IMR-90 (cell line): ENCODE measurements at regions not wholly inside any gene's neighbourhood (a gene's known extent, or its start where the extent isn't known, plus 50 kb on each side); places are given as distances from the start of the nearest gene placed in this dataset.

ENCODE experiments used
- ATAC-seq: fragments of 200-7000 bp; cut with Tn5 transposase; 2 replicates; pipeline ENCODE4 v1.9.1; 2020; ENCODE audit warnings: low read depth, mild to moderate bottlenecking, moderate library complexity
- BruUV-seq: library from RNA; stranded (reverse); fragments of 400-500 nt; replicated peaks from 2 replicates; lab custom pipeline; 2021; lab: Mats Ljungman, UMichigan
- CTCF ChIA-PET: fragments of 300-600 bp; formaldehyde crosslinking; extraction: SDS; loops from one replicate; lab custom pipeline; 2021; ENCODE audit warnings: antibody characterized with exemption; lab: Yijun Ruan, JAX
- POLR2A ChIA-PET: fragments of 300-600 bp; sonication (Branson Sonifier 250); formaldehyde crosslinking; loops from one replicate; lab custom pipeline; 2022; ENCODE audit warnings: antibody characterized with exemption; ENCODE audit not compliant: unreplicated experiment; lab: Charles Lee
- DNase-seq: peaks from one replicate; pipeline ENCODE4 v3.0.0; 2013
- H2AFZ ChIP-seq: replicated peaks from 2 replicates; pipeline ENCODE3; 2013; ENCODE audit warnings: low read length, mild to moderate bottlenecking; ENCODE audit not compliant: poor library complexity
- H2AK5ac ChIP-seq: 2 replicates; pipeline ENCODE4 v1.6.1; 2013; ENCODE audit warnings: low read depth, low read length, inconsistent platforms
- H2AK9ac ChIP-seq: replicated peaks from 2 replicates; pipeline ENCODE3; 2013; ENCODE audit warnings: mild to moderate bottlenecking, low read depth, low read length, moderate library complexity; ENCODE audit not compliant: poor library complexity
- H2BK120ac ChIP-seq: 2 replicates; pipeline ENCODE4 v1.6.1; 2013; ENCODE audit warnings: low read depth, low read length, inconsistent platforms
- H2BK15ac ChIP-seq: 3 replicates; pipeline ENCODE4 v1.6.1; 2013; ENCODE audit warnings: low read depth, low read length, inconsistent platforms
- H2BK20ac ChIP-seq: 2 replicates; pipeline ENCODE4 v1.6.1; 2013; ENCODE audit warnings: low read depth, mild to moderate bottlenecking, inconsistent platforms, low read length, moderate library complexity
- H2BK5ac ChIP-seq: 2 replicates; pipeline ENCODE4 v1.6.1; 2013; ENCODE audit warnings: mild to moderate bottlenecking, low read depth, low read length, inconsistent platforms; ENCODE audit not compliant: poor library complexity, severe bottlenecking
- H3K14ac ChIP-seq: replicated peaks from 2 replicates; pipeline ENCODE4 v1.6.1; 2013; ENCODE audit warnings: low read depth, low read length, inconsistent platforms
- H3K18ac ChIP-seq: 2 replicates; pipeline ENCODE4 v1.6.1; 2013; ENCODE audit warnings: low read depth, low read length, control low read depth
- H3K23ac ChIP-seq: 2 replicates; pipeline ENCODE4 v1.6.1; 2013; ENCODE audit warnings: low read depth, low read length, inconsistent platforms
- H3K27ac ChIP-seq: 2 replicates; pipeline ENCODE4 v1.5.1; 2013; ENCODE audit warnings: mild to moderate bottlenecking, control low read depth, low read length; ENCODE audit not compliant: insufficient read depth
- H3K27me3 ChIP-seq: 2 replicates; pipeline ENCODE4 v1.6.1; 2013; ENCODE audit warnings: low read length; ENCODE audit not compliant: control insufficient read depth, insufficient read depth
- H3K36me3 ChIP-seq: 2 replicates; pipeline ENCODE4 v1.6.1; 2013; ENCODE audit warnings: low read length, mixed read lengths; ENCODE audit not compliant: control insufficient read depth, insufficient read depth
- H3K4ac ChIP-seq: 2 replicates; pipeline ENCODE4 v1.6.1; 2013; ENCODE audit warnings: low read depth, low read length, inconsistent platforms
- H3K4me1 ChIP-seq: 2 replicates; pipeline ENCODE4 v1.6.1; 2013; ENCODE audit warnings: low read length, mixed read lengths; ENCODE audit not compliant: control insufficient read depth, insufficient read depth
- H3K4me2 ChIP-seq: 2 replicates; pipeline ENCODE4 v1.6.1; 2013; ENCODE audit warnings: low read depth, mild to moderate bottlenecking, control low read depth, low read length, moderate library complexity
- H3K4me3 ChIP-seq: 2 replicates; pipeline ENCODE4 v1.5.1; 2013; ENCODE audit warnings: low read depth, mild to moderate bottlenecking, control low read depth, low read length, moderate library complexity; ENCODE audit not compliant: insufficient read depth
- H3K56ac ChIP-seq: 2 replicates; pipeline ENCODE4 v1.6.1; 2013; ENCODE audit warnings: low read length, inconsistent platforms; ENCODE audit not compliant: insufficient read depth; ENCODE audit errors: extremely low read depth
- H3K79me1 ChIP-seq, 2 experiments: 2 replicates each; pipeline ENCODE4 v1.6.1; 2013; ENCODE audit warnings: low read length in 2 of 2, inconsistent platforms in 1 of 2, low read depth in 1 of 2
- H3K9ac ChIP-seq: 2 replicates; pipeline ENCODE4 v1.6.1; 2013; ENCODE audit warnings: low read depth, low read length, control low read depth
- H3K9me1 ChIP-seq: 2 replicates; pipeline ENCODE4 v1.6.1; 2013; ENCODE audit warnings: low read length, inconsistent platforms; ENCODE audit not compliant: insufficient read depth
- H3K9me3 ChIP-seq: 2 replicates; pipeline ENCODE4 v1.6.1; 2013; ENCODE audit warnings: low read length; ENCODE audit not compliant: control insufficient read depth, insufficient read depth
- H4K20me1 ChIP-seq: 2 replicates; pipeline ENCODE4 v1.6.1; 2013; ENCODE audit warnings: low read length, inconsistent platforms; ENCODE audit not compliant: insufficient read depth
- H4K5ac ChIP-seq: 2 replicates; pipeline ENCODE4 v1.6.1; 2013; ENCODE audit warnings: mild to moderate bottlenecking, low read depth, low read length, control low read depth
- H4K8ac ChIP-seq, 2 experiments: 2 replicates each; pipeline ENCODE4 v1.6.1; 2013; ENCODE audit warnings: low read depth in 2 of 2, low read length in 2 of 2, control low read depth in 1 of 2, inconsistent platforms in 1 of 2
- H4K91ac ChIP-seq: 2 replicates; pipeline ENCODE4 v1.6.1; 2013; ENCODE audit warnings: low read depth, low read length, inconsistent platforms; ENCODE audit not compliant: insufficient read depth
- BHLHE40 ChIP-seq: fragments of 150-350 bp; IDR thresholded peaks from 2 replicates; pipeline ENCODE4 v1.6.1; 2016; ENCODE audit warnings: mild to moderate bottlenecking, low read depth, low read length
- CEBPB ChIP-seq: IDR thresholded peaks from 2 replicates; pipeline ENCODE4 v1.6.1; 2012; ENCODE audit warnings: low read depth, low read length, improper control_type of control experiment
- CHD1 ChIP-seq: IDR thresholded peaks from 2 replicates; pipeline ENCODE4 v1.6.1; 2012; ENCODE audit warnings: low read depth, low read length, improper control_type of control experiment
- ELK1 ChIP-seq: fragments of 150-350 bp; IDR thresholded peaks from 2 replicates; pipeline ENCODE4 v1.6.1; 2016; ENCODE audit warnings: low read depth, mild to moderate bottlenecking, low read length, moderate library complexity, borderline replicate concordance
- FOS ChIP-seq: fragments of 150-350 bp; IDR thresholded peaks from 2 replicates; pipeline ENCODE4 v1.6.1; 2016; ENCODE audit warnings: low read depth, low read length
- MAFK ChIP-seq: IDR thresholded peaks from 2 replicates; pipeline ENCODE4 v1.6.1; 2012; ENCODE audit warnings: low read depth, low read length, improper control_type of control experiment
- MAZ ChIP-seq: IDR thresholded peaks from 2 replicates; pipeline ENCODE4 v1.6.1; 2012; ENCODE audit warnings: low read depth, mild to moderate bottlenecking, low read length, improper control_type of control experiment, moderate library complexity, borderline replicate concordance
- MXI1 ChIP-seq: IDR thresholded peaks from 2 replicates; pipeline ENCODE4 v1.6.1; 2012; ENCODE audit warnings: low read depth, mild to moderate bottlenecking, low read length, moderate library complexity, borderline replicate concordance
- NFE2L2 ChIP-seq: fragments of 150-350 bp; IDR thresholded peaks from 2 replicates; pipeline ENCODE4 v1.6.1; 2016; ENCODE audit warnings: low read depth, mild to moderate bottlenecking, low read length
- POLR2A ChIP-seq: IDR thresholded peaks from 2 replicates; pipeline ENCODE4 v1.6.1; 2012; ENCODE audit warnings: mild to moderate bottlenecking, low read depth, low read length
- RAD21 ChIP-seq: IDR thresholded peaks from 2 replicates; pipeline ENCODE4 v1.6.1; 2012; ENCODE audit warnings: low read length, improper control_type of control experiment
- RCOR1 ChIP-seq: IDR thresholded peaks from 2 replicates; pipeline ENCODE4 v1.6.1; 2012; ENCODE audit warnings: mild to moderate bottlenecking, low read length, improper control_type of control experiment; ENCODE audit not compliant: insufficient replicate concordance
- RFX5 ChIP-seq: IDR thresholded peaks from 2 replicates; pipeline ENCODE4 v1.8.0; 2012; ENCODE audit warnings: low read depth, mild to moderate bottlenecking, low read length, moderate library complexity
- SMC3 ChIP-seq: fragments of 150-350 bp; IDR thresholded peaks from 2 replicates; pipeline ENCODE4 v1.6.1; 2016; ENCODE audit warnings: low read depth, mild to moderate bottlenecking, antibody characterized with exemption, low read length, moderate library complexity
- USF2 ChIP-seq: fragments of 150-350 bp; IDR thresholded peaks from 2 replicates; pipeline ENCODE4 v1.6.1; 2017; ENCODE audit warnings: mild to moderate bottlenecking, antibody characterized with exemption, low read length, low read depth
- WGBS, 2 experiments: methylation state at CpG; one replicate each; pipeline versions ENCODE4 v1.1.5 to v1.1.7; 2013; ENCODE audit warnings: missing lambda C conversion rate in 2 of 2; ENCODE audit not compliant: insufficient read length in 1 of 2; ENCODE audit errors: extremely low coverage in 2 of 2; 5-methylcytosine and 5-hydroxymethylcytosine counted together
- dilution Hi-C: fragments of 300-500 bp; cut with HindIII; formaldehyde crosslinking; loops from one replicate; pipeline ENCODE4 v1.14.3; 2018; ENCODE audit warnings: low sequenced_read_pairs; ENCODE audit not compliant: unreplicated experiment
- in situ Hi-C: fragments of 300-500 bp; cut with MboI; formaldehyde crosslinking; loops from 3 replicates; pipeline ENCODE4 v1.14.3; 2019; ENCODE audit warnings: low sequenced_read_pairs, inconsistent platforms, mixed read lengths
- intact Hi-C: fragments of 100-400 bp; cut with micrococcal nuclease; formaldehyde crosslinking; loops from 2 replicates; pipeline ENCODE4 v1.10.0; 2022
- TF ChIP-seq, protein P1 (sequence below): conservative IDR thresholded peaks from 2 replicates; pipeline ENCODE4 v1.5.1; 2012; ENCODE audit warnings: mild to moderate bottlenecking, low read depth, low read length, improper control_type of control experiment

DNA sequence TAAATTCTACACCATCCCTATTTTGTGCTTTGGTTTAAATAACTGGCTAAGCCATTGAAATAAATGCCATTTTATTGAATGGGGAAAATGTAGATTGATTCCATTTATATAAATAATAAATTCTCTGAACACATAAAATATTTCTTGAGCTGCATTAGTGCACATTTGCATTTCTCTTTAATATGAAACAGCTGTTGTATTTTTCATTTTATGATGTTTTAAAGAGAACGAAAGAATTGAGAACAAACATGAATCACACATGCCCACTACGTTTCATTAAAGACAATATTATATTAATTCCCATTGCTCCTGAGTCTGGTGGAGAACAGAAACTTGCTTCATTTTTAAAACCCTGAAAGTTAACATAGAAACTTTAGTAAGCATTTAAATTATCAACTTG lies 235.7 kb upstream of the CFAP20DC start:
- DNase-seq (no peak), ATAC-seq (no peak)
- in situ Hi-C loops: no loop called here

More for the DNA sequence above, 235.7 kb upstream of the CFAP20DC start:
- Histone ChIP-seq H3K4me1 (peaks cover 5% of the 10 kb centered on the region), H3K4me3 (no peak overlapping the region), H3K36me3 (no peaks in the 10 kb centered on the region), H3K4ac (no peak overlapping the region), H2BK15ac (no peak overlapping the region), H4K8ac (no peak overlapping the region), H2AFZ (no peak overlapping the region), H2BK120ac (no peak overlapping the region), H3K9me1 (peaks cover 4% of the 10 kb centered on the region; the same call in 1 of the 2 replicates), H2AK5ac (no peak overlapping the region), H2BK5ac (no peak overlapping the region), H2BK20ac (no peak overlapping the region), H3K14ac (no peak overlapping the region), H4K91ac (no peak overlapping the region), H4K20me1 (no peaks in the 10 kb centered on the region), H2AK9ac (no peak overlapping the region), H3K9me3 (no peaks in the 10 kb centered on the region), H3K23ac (no peak overlapping the region), H3K27ac (no peak overlapping the region), H3K79me1 (no peaks in the 10 kb centered on the region), H4K5ac (no peak overlapping the region), H3K27me3 (no peaks in the 10 kb centered on the region), H3K4me2 (no peak overlapping the region), H3K18ac (no peak overlapping the region), H3K56ac (no peak overlapping the region), H3K9ac (no peak overlapping the region)
- no TSS peak for BruUV-seq
- WGBS, 2 experiments: no CpG with 5 or more reads among the region's 2 CpGs
- dilution Hi-C loops (no loop called here), intact Hi-C loops (no loop called here)
- ChIA-PET CTCF (no interaction called here), POLR2A (no interaction called here)
- no peak for TF ChIP-seq BHLHE40
- TF ChIP-seq, protein P1, sequence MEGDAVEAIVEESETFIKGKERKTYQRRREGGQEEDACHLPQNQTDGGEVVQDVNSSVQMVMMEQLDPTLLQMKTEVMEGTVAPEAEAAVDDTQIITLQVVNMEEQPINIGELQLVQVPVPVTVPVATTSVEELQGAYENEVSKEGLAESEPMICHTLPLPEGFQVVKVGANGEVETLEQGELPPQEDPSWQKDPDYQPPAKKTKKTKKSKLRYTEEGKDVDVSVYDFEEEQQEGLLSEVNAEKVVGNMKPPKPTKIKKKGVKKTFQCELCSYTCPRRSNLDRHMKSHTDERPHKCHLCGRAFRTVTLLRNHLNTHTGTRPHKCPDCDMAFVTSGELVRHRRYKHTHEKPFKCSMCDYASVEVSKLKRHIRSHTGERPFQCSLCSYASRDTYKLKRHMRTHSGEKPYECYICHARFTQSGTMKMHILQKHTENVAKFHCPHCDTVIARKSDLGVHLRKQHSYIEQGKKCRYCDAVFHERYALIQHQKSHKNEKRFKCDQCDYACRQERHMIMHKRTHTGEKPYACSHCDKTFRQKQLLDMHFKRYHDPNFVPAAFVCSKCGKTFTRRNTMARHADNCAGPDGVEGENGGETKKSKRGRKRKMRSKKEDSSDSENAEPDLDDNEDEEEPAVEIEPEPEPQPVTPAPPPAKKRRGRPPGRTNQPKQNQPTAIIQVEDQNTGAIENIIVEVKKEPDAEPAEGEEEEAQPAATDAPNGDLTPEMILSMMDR: no peak
- TF ChIP-seq RAD21: no peak
- no peak for TF ChIP-seq USF2
- TF ChIP-seq NFE2L2: no peak
- TF ChIP-seq ELK1: no peak
- no peak for TF ChIP-seq MAFK
- TF ChIP-seq MXI1: no peak
- TF ChIP-seq RFX5: no peak
- no peak for TF ChIP-seq MAZ
- TF ChIP-seq FOS: no peak
- TF ChIP-seq POLR2A: no peak
- TF ChIP-seq CEBPB: no peak
- no peak for TF ChIP-seq CHD1
- TF ChIP-seq RCOR1: no peak
- no peak for TF ChIP-seq SMC3
